H7 (cell line): ENCODE measurements at regions not wholly inside any gene's neighbourhood (a gene's known extent, or its start where the extent isn't known, plus 50 kb on each side); places are given as distances from the start of the nearest gene placed in this dataset.
"Not testable (repeated sequence)": the region's sequence is repeated elsewhere in the genome, so short reads cannot be mapped to it uniquely, and the experiment has no call there.

Source experiments
- DNase-seq: peaks from one replicate; pipeline ENCODE4 v3.0.0; 2012
- H3K27me3 ChIP-seq: 2 replicates; pipeline ENCODE4 v1.6.0; 2011; ENCODE audit warnings: mild to moderate bottlenecking, low read length; ENCODE audit not compliant: control insufficient read depth, insufficient read depth
- H3K36me3 ChIP-seq: replicated peaks from 2 replicates; pipeline ENCODE4 v1.5.1; 2011; ENCODE audit warnings: low read length; ENCODE audit not compliant: control insufficient read depth, insufficient read depth
- H3K4me3 ChIP-seq: 2 replicates; pipeline ENCODE4 v1.5.1; 2011; ENCODE audit warnings: low read depth, mild to moderate bottlenecking, control low read depth, low read length, moderate library complexity; ENCODE audit not compliant: insufficient read depth

DNA sequence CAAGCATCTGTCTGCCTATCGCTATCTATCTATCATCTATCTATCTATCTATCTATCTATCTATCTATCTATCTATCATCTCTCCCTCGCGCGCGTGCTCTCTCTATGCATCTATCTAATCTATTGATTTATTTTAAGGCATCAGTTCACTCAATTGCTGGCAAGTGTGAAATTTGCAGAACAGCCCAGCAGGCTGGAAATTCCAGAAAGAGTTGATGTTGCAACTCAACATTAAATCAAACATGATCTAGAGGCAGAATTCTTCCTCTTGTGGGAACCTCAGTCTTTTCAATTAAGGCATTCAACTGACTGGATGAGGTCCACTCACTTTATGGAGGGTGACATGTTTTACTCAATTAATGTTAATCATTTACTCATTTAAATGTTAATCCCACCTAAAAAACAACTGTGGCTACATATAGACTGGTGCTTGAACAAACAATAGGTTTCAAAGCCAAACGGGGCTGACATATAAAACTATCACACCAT lies 1210.8 kb downstream of the GALC start:
- Histone ChIP-seq H3K4me3 (no peak overlapping the region), H3K27me3 (no peaks in the 10 kb centered on the region), H3K36me3 (no peaks in the 10 kb centered on the region)
- no peak for DNase-seq

DNA sequence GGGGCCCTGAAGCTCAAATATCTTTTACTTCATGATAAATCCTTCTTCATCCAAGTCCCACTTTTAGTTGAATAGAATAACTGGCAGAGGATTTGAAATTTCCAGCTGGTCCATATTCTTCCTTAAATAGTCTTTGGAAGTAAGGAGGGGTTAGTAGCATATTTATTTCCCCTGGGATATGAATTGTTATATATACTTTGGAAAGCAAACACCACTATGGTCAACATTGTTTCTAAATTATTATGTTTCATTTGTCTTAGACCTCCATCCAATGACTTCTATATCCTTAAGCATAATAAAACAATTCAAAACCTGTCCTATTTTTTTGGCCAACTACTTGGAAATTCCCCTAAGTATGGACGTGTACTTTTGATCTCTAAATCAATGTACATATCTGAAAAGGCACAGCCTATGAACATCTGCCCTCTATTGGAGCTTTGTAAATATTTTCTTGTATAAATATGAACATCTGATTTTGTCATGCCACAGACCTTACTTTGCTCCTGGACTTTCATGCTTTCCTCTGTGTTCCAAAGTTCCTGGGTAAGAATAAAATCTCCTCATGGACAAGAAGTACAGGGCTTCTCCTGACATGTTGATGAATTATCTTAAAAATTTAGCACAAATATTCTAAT lies 1212.0 kb downstream of the GALC start:
- Histone ChIP-seq H3K4me3 (no peak overlapping the region), H3K27me3 (no peaks in the 10 kb centered on the region), H3K36me3 (no peaks in the 10 kb centered on the region)
- no peak for DNase-seq

DNA sequence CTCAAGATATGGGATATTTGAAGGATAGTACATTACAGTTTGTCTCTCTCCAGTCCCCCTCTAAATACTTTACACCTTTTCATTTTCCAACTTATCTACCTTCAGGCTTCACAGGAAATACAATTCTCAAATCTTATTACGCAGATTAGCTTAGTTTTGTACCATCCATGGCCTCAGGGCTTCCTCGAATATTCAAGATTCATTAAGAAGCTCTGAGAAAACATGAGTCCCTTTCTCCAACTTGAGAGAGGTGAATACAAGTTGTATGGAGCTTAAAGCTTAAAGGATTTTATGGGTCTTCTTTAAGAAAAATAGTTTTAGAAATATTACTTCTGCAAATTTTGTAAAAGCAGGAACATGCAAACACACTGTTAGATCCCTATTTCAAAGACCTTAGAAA lies 1212.5 kb downstream of the GALC start:
- DNase-seq, result no peak
- no peaks in the 10 kb centered on the region for H3K36me3 ChIP-seq
- no peak overlapping the region for H3K4me3 ChIP-seq
- H3K27me3 ChIP-seq, result no peaks in the 10 kb centered on the region

DNA sequence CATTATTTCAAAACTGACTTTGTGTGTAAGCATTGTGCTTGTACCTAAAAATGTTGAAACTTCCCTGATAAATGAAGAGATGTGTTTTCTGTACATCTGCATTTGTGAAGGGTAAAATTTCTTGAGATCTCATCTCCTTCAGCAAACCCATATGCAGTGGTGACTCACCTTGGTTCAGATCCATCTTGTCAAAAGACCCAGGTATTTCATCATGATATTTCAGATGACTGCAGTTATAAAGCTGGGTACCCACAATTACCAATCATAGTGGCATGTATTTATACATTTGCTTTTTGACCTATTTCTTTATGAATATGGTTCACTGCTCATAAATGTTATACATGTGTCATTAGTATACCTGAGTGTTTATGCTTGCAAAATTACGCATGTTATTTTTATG lies 1213.6 kb downstream of the GALC start:
- Histone ChIP-seq H3K27me3 (no peaks in the 10 kb centered on the region), H3K4me3 (no peak overlapping the region), H3K36me3 (no peaks in the 10 kb centered on the region)
- no peak for DNase-seq

DNA sequence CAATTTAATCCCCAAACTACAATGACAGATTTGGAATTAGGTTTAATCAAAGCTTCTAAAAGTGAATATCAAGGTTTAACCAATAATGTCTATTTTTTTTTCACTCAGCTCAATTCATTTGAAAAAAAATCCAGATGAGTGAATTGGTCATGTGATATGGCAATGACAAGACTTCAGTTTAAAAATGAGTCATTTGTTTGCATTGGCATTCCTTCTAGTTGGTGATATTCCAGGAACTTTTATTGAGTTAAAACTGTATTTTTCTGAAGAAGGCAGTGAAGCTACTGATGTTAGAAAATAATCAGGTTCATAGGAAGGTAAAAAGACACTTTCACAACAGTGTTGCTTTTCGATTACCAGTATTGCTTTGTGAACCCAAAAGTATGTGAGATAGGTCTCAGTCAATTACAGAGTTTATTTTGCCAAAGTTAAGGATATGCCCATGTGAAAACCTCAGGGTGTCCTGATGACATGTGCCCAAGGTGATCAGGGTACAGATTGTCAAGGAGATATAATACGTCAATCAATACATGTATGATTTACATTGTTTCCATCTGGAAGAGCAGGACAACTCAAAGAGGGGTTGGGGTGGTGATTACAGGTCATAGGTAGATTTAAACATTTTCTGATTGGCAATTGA lies 1214.9 kb downstream of the GALC start:
- no peak overlapping the region for H3K4me3 ChIP-seq
- no peaks in the 10 kb centered on the region for H3K27me3 ChIP-seq
- DNase-seq, result no peak
- H3K36me3 ChIP-seq, result no peaks in the 10 kb centered on the region

DNA sequence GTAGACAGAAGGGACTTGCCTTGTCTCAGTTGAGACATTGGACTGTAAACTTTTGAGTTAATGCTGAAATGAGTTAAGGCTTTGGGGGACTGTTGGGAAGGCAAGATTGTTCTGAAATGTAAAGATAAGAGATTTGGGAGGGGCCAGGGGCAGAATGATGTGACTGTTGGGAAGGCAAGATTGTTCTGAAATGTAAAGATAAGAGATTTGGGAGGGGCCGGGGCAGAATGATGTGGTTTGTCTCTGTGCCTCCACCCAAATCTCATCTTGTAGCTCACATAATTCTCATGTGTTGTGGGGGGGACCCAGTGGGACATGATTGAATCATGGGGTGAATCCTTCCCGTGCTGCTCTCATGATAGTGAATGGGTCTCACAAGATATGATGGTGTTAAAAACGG lies 1217.1 kb downstream of the GALC start:
- not testable (repeated sequence) for H3K27me3 ChIP-seq, H3K36me3 ChIP-seq, DNase-seq, H3K4me3 ChIP-seq

DNA sequence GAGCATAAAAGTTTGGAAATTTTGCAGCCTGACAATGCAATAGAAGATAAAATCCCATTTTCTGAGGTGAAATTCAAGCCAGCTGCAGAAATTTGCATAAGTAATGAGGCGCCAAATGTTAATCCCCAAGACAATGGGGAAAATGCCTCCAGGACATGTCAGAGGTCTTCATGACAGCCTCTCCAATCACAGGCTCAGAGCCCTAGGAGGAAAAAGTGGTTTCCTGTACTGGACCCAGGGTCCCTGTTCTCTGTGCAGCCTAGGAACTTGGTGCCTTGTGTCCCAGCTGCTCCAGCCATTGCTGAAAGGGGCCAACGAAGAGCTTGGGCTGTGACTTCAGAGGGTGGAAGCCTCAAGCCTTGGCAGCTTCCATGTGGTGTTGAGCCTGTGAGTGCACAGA lies 1218.1 kb downstream of the GALC start:
- H3K4me3 ChIP-seq, result no peak overlapping the region
- no peaks in the 10 kb centered on the region for H3K27me3 ChIP-seq
- DNase-seq, result no peak
- no peaks in the 10 kb centered on the region for H3K36me3 ChIP-seq

DNA sequence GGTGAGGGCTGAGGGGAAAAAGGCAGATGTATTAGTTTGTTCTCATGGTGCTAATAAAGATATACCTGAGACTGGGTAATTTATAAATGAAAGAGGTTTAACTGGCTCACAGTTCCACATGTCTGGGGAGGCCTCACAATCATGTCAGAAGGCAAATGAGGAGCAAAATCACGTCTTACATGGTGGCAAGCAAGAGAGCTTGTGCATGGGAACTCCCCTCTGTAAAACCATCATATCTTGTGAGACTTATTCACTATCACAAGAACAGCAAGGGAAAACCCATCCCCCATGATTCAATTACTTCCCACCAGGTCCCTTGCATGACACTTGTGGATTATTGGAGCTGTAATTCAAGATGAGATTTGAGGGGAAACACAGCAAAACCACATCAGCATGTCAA lies 1220.9 kb downstream of the GALC start:
- H3K27me3 ChIP-seq, result no peaks in the 10 kb centered on the region
- H3K36me3 ChIP-seq, result no peaks in the 10 kb centered on the region
- H3K4me3 ChIP-seq, result no peak overlapping the region
- DNase-seq, result no peak

DNA sequence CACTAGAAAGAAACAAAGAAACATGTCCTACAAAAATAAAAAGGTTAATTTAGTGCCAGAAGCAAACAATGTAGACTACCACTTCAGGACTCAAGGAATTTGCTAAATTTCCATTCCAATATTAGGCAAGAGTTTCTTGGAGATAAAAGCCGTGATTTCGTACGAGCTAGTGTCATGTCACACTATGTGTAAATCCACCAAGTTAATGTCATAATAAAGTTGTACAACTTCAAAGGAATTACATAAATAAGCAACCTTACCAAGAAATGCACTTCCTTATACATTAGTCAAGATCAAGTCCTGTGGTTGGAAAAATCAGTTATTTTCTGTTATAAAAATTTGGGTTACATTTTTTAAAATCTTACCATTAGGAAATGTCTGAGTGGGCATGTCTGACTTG lies 1222.8 kb downstream of the GALC start:
- Histone ChIP-seq H3K4me3 (no peak overlapping the region), H3K36me3 (no peaks in the 10 kb centered on the region), H3K27me3 (no peaks in the 10 kb centered on the region)
- DNase-seq, result no peak

DNA sequence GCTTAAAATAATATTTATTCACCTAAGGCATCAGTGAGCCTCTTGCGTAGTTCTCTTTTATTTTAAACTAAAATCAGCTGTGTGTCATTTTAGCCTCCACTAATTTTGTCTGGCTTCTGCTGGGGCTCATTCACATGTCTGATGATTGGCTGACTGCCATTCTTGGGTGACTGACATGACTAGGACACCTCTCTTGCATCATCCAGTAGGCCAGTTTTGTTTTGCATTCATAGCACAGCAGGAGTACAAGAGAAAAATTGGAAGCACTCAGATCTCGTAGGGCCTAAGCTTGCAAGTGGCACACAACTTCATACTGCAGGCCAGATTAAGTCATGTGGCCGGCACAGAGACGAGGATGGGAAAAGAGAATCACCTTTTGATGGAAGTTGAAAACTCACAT lies 1226.5 kb downstream of the GALC start:
- Histone ChIP-seq H3K36me3 (no peaks in the 10 kb centered on the region), H3K4me3 (no peak overlapping the region), H3K27me3 (no peaks in the 10 kb centered on the region)
- DNase-seq, result no peak

DNA sequence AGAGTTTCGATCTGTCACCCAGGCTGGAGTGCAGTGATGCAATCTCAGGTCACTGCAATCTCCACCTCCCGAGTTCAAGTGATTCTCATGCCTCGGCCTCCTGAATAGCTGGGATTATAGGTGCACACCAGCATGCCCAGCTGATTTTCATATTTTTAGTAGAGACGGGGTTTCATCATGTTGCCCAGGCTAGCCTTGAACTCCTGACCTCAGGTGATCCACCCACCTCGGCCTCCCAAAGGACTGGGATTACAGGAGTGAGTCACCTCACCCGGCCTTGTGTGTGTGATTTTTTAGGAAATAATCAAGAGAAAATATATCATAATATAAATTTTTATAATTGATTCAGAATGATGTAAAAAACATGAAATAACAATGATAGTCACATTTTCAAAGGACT lies 1231.4 kb downstream of the GALC start:
- H3K36me3 ChIP-seq, result no peaks in the 10 kb centered on the region
- no peak for DNase-seq
- no peaks in the 10 kb centered on the region for H3K27me3 ChIP-seq

DNA sequence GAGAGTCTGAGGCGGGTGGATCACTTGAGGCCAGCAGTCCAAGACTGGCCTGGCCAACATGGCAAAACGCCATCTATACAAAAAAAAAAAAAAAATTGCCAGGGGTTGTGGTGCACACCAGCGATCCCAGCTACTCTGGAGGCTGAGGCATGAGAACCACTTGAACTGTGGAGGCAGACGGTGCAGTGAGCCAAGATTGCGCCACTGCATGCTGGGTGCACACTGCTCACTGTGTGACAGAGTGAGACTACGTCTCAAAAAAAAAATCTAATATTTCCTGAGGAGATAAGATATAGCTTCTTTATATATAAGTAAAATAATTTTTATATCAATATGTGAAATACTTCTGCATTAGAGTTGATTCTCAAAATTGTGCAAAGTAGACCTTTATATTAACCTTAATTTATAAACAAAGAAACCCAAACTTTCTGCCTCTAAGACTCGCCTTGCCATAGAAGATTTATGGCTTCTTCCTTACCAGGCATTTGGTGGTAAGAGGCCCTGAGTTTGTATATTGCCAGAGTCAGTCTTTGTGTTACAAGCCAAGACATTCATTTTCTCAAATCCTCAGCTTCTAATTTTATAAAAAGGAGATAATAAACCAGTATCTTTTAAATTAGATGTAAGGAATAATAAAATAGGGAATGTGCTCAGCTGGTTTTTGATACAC lies 1226.7 kb downstream of the FLRT2 start:
- Histone ChIP-seq H3K4me3 (no peak overlapping the region), H3K27me3 (no peaks in the 10 kb centered on the region), H3K36me3 (no peaks in the 10 kb centered on the region)
- DNase-seq, result no peak

More for the DNA sequence above, 1231.4 kb downstream of the GALC start:
- H3K4me3 ChIP-seq, result no peak overlapping the region

DNA sequence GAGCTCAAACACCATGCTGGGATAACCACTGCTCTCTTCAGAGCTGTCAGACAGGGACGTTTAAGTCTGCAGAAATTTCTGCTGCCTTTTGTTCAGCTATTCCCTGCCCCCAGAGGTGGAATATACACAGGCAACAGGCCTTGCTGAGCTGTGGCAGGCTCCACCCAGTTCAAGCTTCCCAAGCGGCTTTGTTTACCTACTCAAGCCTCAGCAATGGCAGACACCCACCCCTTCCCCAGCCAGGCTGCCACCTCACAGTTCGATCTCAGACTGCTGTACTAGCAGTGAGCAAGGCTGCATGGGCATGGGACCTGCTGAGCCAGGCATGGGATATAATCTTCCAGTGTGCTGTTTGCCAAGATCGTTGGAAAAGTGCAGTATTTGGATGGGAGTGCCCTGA lies 1220.5 kb downstream of the FLRT2 start:
- not testable (repeated sequence) for H3K4me3 ChIP-seq, H3K27me3 ChIP-seq, DNase-seq, H3K36me3 ChIP-seq

DNA sequence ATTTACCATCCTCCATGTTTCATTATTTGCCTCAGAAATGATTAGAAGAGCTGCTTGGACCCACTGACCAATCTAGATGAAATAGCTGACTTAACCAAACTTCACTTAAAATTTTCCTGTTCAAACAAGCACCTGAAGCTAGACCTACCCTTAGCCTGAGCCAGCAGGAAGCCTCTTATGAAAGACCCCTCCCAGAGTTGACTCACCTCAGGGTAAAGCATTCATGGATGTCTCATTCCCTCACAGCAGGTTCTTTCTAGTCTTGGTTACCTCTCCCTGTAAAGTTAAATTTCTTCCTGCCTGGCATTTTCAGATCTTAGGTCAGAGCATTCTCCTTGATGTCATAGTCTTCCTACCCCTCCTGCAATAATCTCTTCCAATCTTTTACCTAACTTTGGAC lies 1209.8 kb downstream of the FLRT2 start:
- Histone ChIP-seq H3K36me3 (no peaks in the 10 kb centered on the region), H3K27me3 (no peaks in the 10 kb centered on the region), H3K4me3 (no peak overlapping the region)
- DNase-seq, result peak; percentile 1

DNA sequence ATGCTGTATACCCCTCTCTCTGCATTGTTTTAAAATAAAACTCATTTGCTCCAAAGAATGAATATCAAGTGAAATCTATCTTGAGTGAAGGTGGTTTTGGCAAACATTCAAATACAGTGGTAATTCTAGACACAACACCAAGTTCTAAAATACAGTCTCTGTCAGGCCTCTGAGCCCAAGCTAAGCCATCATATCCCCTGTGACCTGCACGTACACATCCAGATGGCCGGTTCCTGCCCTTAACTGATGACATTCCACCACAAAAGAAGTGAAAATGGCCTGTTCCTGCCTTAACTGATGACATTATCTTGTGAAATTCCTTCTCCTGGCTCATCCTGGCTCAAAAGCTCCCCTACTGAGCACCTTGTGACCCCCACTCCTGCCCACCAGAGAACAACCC lies 1201.5 kb downstream of the FLRT2 start:
- H3K36me3 ChIP-seq, H3K27me3 ChIP-seq, DNase-seq, H3K4me3 ChIP-seq: not testable (repeated sequence)
